ENCODE measurements at regions not wholly inside any gene's neighbourhood (a gene's known extent, or its start where the extent isn't known, plus 50 kb on each side); places are given as distances from the start of the nearest gene placed in this dataset.

GRCh38 chr2:128499367-128500137 is 180.9 kb upstream of the HS6ST1 start:
- no peak overlapping the region for H3K4me3 Mint-ChIP-seq
- TF ChIP-seq CTCF (IDR thresholded peaks at IDR 0.05; ENCODE audit: unreplicated experiment in 3 of 3) = no peak
- no peaks in the 10 kb centered on the region for H3K9me3 Mint-ChIP-seq
- H3K36me3 Mint-ChIP-seq (ENCODE audit: low read depth) = no peaks in the 10 kb centered on the region
- peak overlapping the region; percentile 47 to 80 (median 66) for H3K27ac Mint-ChIP-seq
- peaks cover 4% of the 10 kb centered on the region for H3K27me3 Mint-ChIP-seq (ENCODE audit: low read depth)
- H3K4me1 Mint-ChIP-seq = peaks cover 46% of the 10 kb centered on the region

GRCh38 chr2:128500138-128500800 is 181.6 kb upstream of the HS6ST1 start:
- Mint-ChIP-seq H3K27ac (peak overlapping the region; percentile 47 to 80 (median 66)), H3K27me3 (ENCODE audit: low read depth) (peaks cover 4% of the 10 kb centered on the region), H3K4me1 (peaks cover 49% of the 10 kb centered on the region), H3K36me3 (ENCODE audit: low read depth) (no peaks in the 10 kb centered on the region), H3K4me3 (no peak overlapping the region), H3K9me3 (no peaks in the 10 kb centered on the region)
- TF ChIP-seq CTCF (IDR thresholded peaks at IDR 0.05; ENCODE audit: unreplicated experiment in 3 of 3) = no peak

GRCh38 chr2:128501006-128501690 is 182.5 kb upstream of the HS6ST1 start:
- no peak overlapping the region for H3K4me3 Mint-ChIP-seq
- no peaks in the 10 kb centered on the region for H3K9me3 Mint-ChIP-seq
- H3K36me3 Mint-ChIP-seq (ENCODE audit: low read depth) = no peaks in the 10 kb centered on the region
- H3K27me3 Mint-ChIP-seq (ENCODE audit: low read depth) = peaks cover 4% of the 10 kb centered on the region
- H3K4me1 Mint-ChIP-seq = peaks cover 56% of the 10 kb centered on the region
- TF ChIP-seq CTCF (IDR thresholded peaks at IDR 0.05; ENCODE audit: unreplicated experiment in 3 of 3) = no peak
- H3K27ac Mint-ChIP-seq = peak overlapping the region in 2 of 3 experiments; percentile 5 to 76

- Mint-ChIP-seq H3K9me3 (no peaks in the 10 kb centered on the region), H3K36me3 (ENCODE audit: low read depth) (no peaks in the 10 kb centered on the region), H3K27me3 (ENCODE audit: low read depth) (peaks cover 7% of the 10 kb centered on the region), H3K27ac (peak overlapping the region in 2 of 3 experiments; percentile 5 to 76), H3K4me1 (peaks cover 51% of the 10 kb centered on the region), H3K4me3 (no peak overlapping the region)
- no peak for TF ChIP-seq CTCF (IDR thresholded peaks at IDR 0.05; ENCODE audit: unreplicated experiment in 3 of 3)
These were observed 183.0 kb upstream of the HS6ST1 start for GRCh38 chr2:128501700-128502099.

- peak overlapping the region in 2 of 3 experiments; percentile 5 to 76 for H3K27ac Mint-ChIP-seq
These were observed 183.5 kb upstream of the HS6ST1 start for GRCh38 chr2:128502200-128502599.

More at GRCh38 chr2:128502200-128502599, 183.5 kb upstream of the HS6ST1 start:
- no peaks in the 10 kb centered on the region for H3K9me3 Mint-ChIP-seq
- H3K36me3 Mint-ChIP-seq (ENCODE audit: low read depth) = no peaks in the 10 kb centered on the region
- no peak overlapping the region for H3K4me3 Mint-ChIP-seq
- H3K27me3 Mint-ChIP-seq (ENCODE audit: low read depth) = peaks cover 11% of the 10 kb centered on the region
- TF ChIP-seq CTCF (IDR thresholded peaks at IDR 0.05; ENCODE audit: unreplicated experiment in 3 of 3) = no peak
- H3K4me1 Mint-ChIP-seq = peaks cover 50% of the 10 kb centered on the region

Measured in nephron (organoid).